GM23338 (cell line): ENCODE measurements at regions not wholly inside any gene's neighbourhood (a gene's known extent, or its start where the extent isn't known, plus 50 kb on each side); places are given as distances from the start of the nearest gene placed in this dataset.

ENCODE experiments used
- ATAC-seq: fragments of 200-7000 bp; cut with Tn5 transposase; 3 replicates; pipeline ENCODE4 v1.9.1; 2020
- DNase-seq: peaks from one replicate; pipeline ENCODE4 v3.0.0-alpha.2; 2015; ENCODE audit warnings: low spot score
- H2AFZ ChIP-seq: fragments of 200-600 bp; sonication (generic); 2 replicates; pipeline ENCODE4 v1.8.0; 2016; ENCODE audit warnings: antibody characterized with exemption, mild to moderate bottlenecking, moderate library complexity
- H3F3A ChIP-seq: fragments of 200-600 bp; sonication (generic); replicated peaks from 2 replicates; pipeline ENCODE4 v1.8.0; 2017; ENCODE audit warnings: antibody characterized with exemption, mixed run types, low read depth
- H3K27ac ChIP-seq: fragments of 200-600 bp; sonication (generic); 2 replicates; pipeline ENCODE4 v1.6.1; 2016; ENCODE audit warnings: low read depth
- H3K27me3 ChIP-seq: fragments of 200-600 bp; sonication (generic); 2 replicates; pipeline ENCODE4 v1.8.0; 2016; ENCODE audit warnings: mild to moderate bottlenecking, mixed run types, moderate library complexity; ENCODE audit not compliant: insufficient read depth
- H3K36me3 ChIP-seq: fragments of 200-600 bp; sonication (generic); 2 replicates; pipeline ENCODE4 v1.8.0; 2016; ENCODE audit warnings: mild to moderate bottlenecking; ENCODE audit not compliant: insufficient read depth
- H3K4me1 ChIP-seq: fragments of 200-600 bp; sonication (generic); 2 replicates; pipeline ENCODE4 v1.8.0; 2016; ENCODE audit warnings: mild to moderate bottlenecking, moderate library complexity; ENCODE audit not compliant: insufficient read depth
- H3K4me2 ChIP-seq: fragments of 200-600 bp; sonication (generic); 2 replicates; pipeline ENCODE4 v1.7.1; 2017; ENCODE audit warnings: mixed run types
- H3K4me3 ChIP-seq: fragments of 200-600 bp; sonication (generic); 2 replicates; pipeline ENCODE4 v1.6.1; 2016; ENCODE audit warnings: mixed run types
- H3K79me2 ChIP-seq: fragments of 200-600 bp; sonication (generic); replicated peaks from 2 replicates; pipeline ENCODE4 v1.8.0; 2017; ENCODE audit warnings: mild to moderate bottlenecking; ENCODE audit not compliant: insufficient read depth
- H3K9me2 ChIP-seq: fragments of 200-600 bp; sonication (generic); 2 replicates; pipeline ENCODE4 v1.8.0; 2017; ENCODE audit not compliant: insufficient read depth
- H4K20me1 ChIP-seq: fragments of 200-600 bp; sonication (generic); replicated peaks from 2 replicates; pipeline ENCODE4 v1.8.0; 2017; ENCODE audit warnings: mild to moderate bottlenecking; ENCODE audit not compliant: insufficient read depth
- H3K27ac Mint-ChIP-seq: 2 replicates; pipeline ENCODE4 v1.8.0; 2020; ENCODE audit warnings: inconsistent platforms, mild to moderate bottlenecking, moderate library complexity, mixed read lengths
- H3K27me3 Mint-ChIP-seq: 3 replicates; pipeline ENCODE4 v1.8.0; 2022; ENCODE audit warnings: low read depth, mild to moderate bottlenecking, moderate library complexity, mixed read lengths, inconsistent platforms; ENCODE audit not compliant: insufficient read depth, poor library complexity
- H3K36me3 Mint-ChIP-seq: 3 replicates; pipeline ENCODE4 v1.8.0; 2021; ENCODE audit warnings: low read depth, mild to moderate bottlenecking, inconsistent platforms, moderate library complexity, mixed read lengths
- H3K4me1 Mint-ChIP-seq: 3 replicates; pipeline ENCODE4 v1.8.0; 2020; ENCODE audit warnings: mild to moderate bottlenecking, inconsistent platforms, mixed read lengths
- H3K4me3 Mint-ChIP-seq: 3 replicates; pipeline ENCODE4 v1.8.0; 2021; ENCODE audit warnings: moderate library complexity, mild to moderate bottlenecking, inconsistent platforms, mixed read lengths
- H3K9me3 Mint-ChIP-seq: 3 replicates; pipeline ENCODE4 v1.8.0; 2020; ENCODE audit warnings: moderate library complexity, mild to moderate bottlenecking, inconsistent platforms, mixed read lengths
- EZH2 ChIP-seq: fragments of 200-600 bp; sonication (generic); IDR thresholded peaks from one replicate; pipeline ENCODE4 v1.8.0; 2017; ENCODE audit warnings: antibody characterized with exemption, mild to moderate bottlenecking, low read depth; ENCODE audit not compliant: unreplicated experiment
- NANOG ChIP-seq: IDR thresholded peaks from 2 replicates; pipeline ENCODE4 v1.6.1; 2016; ENCODE audit warnings: antibody characterized with exemption, borderline replicate concordance
- POLR2AphosphoS5 ChIP-seq: IDR thresholded peaks from 2 replicates; pipeline ENCODE4 v1.6.1; 2016; ENCODE audit warnings: antibody characterized with exemption, low read depth
- REST ChIP-seq: IDR thresholded peaks from one replicate; pipeline ENCODE4 v1.6.1; 2018; ENCODE audit warnings: antibody characterized with exemption; ENCODE audit not compliant: unreplicated experiment
- ZNF114 ChIP-seq: fragments of 250-450 bp; sonication (Bioruptor Pico); IDR thresholded peaks from 2 replicates; pipeline ENCODE4 v1.5.0; 2020; ENCODE audit warnings: mild to moderate bottlenecking, moderate library complexity
- ZNF331 ChIP-seq: fragments of 250-450 bp; sonication (Bioruptor Pico); IDR thresholded peaks from 2 replicates; pipeline ENCODE4 v1.5.0; 2020; ENCODE audit warnings: low read depth, mild to moderate bottlenecking, moderate library complexity
- ZNF462 ChIP-seq: fragments of 250-450 bp; sonication (Bioruptor Pico); IDR thresholded peaks from 2 replicates; pipeline ENCODE4 v1.5.0; 2020; ENCODE audit warnings: mild to moderate bottlenecking, moderate library complexity

- TF ChIP-seq ZNF462 (CRISPR knock-in tag): no peak
- TF ChIP-seq EZH2: no peak
- TF ChIP-seq POLR2AphosphoS5: no peak
Measured at GRCh38 chr5:63409737-63410136, 552.5 kb downstream of the HTR1A start (continued).

GRCh38 chr5:63408984-63409383 is 553.3 kb downstream of the HTR1A start:
- no peaks in the 10 kb centered on the region for H3K27me3 Mint-ChIP-seq
- no peak overlapping the region for H3K27ac Mint-ChIP-seq
- H3K36me3 Mint-ChIP-seq: no peaks in the 10 kb centered on the region
- H3K4me3 Mint-ChIP-seq: no peak overlapping the region
- no peak overlapping the region for H3K27ac ChIP-seq
- H3K4me1 Mint-ChIP-seq: no peaks in the 10 kb centered on the region
- no peaks in the 10 kb centered on the region for H3K36me3 ChIP-seq
- ATAC-seq (no peak), DNase-seq (no peak)
- no peaks in the 10 kb centered on the region for H3K79me2 ChIP-seq
- H3F3A ChIP-seq: no peaks in the 10 kb centered on the region
- no peak overlapping the region for H2AFZ ChIP-seq
- no peaks in the 10 kb centered on the region for H3K4me1 ChIP-seq
- no peak overlapping the region for H3K4me3 ChIP-seq
- H3K9me3 Mint-ChIP-seq: no peaks in the 10 kb centered on the region
- no peak overlapping the region for H3K4me2 ChIP-seq
- H3K9me2 ChIP-seq: no peaks in the 10 kb centered on the region
- H3K27me3 ChIP-seq: no peaks in the 10 kb centered on the region
- H4K20me1 ChIP-seq: no peaks in the 10 kb centered on the region
- TF ChIP-seq ZNF114 (CRISPR knock-in tag) (no peak), ZNF462 (CRISPR knock-in tag) (no peak), EZH2 (no peak), NANOG (no peak), REST (no peak), ZNF331 (CRISPR knock-in tag) (no peak), POLR2AphosphoS5 (no peak)
